Mesendoderm (in vitro differentiated cells): ENCODE measurements at regions not wholly inside any gene's neighbourhood (a gene's known extent, or its start where the extent isn't known, plus 50 kb on each side); places are given as distances from the start of the nearest gene placed in this dataset.

Source experiments
- DNase-seq: peaks from one replicate; pipeline ENCODE4 v3.0.0; 2013
- H2AK5ac ChIP-seq: 2 replicates; pipeline ENCODE4 v1.6.1; 2013; ENCODE audit warnings: low read length, inconsistent platforms
- H2BK120ac ChIP-seq: 2 replicates; pipeline ENCODE4 v1.6.1; 2013; ENCODE audit warnings: low read depth, mild to moderate bottlenecking, low read length, moderate library complexity, mixed read lengths
- H2BK15ac ChIP-seq: replicated peaks from 2 replicates; pipeline ENCODE4 v1.6.1; 2013; ENCODE audit warnings: low read depth, mild to moderate bottlenecking, moderate library complexity
- H2BK5ac ChIP-seq: 2 replicates; pipeline ENCODE4 v1.6.1; 2013; ENCODE audit warnings: low read length, inconsistent platforms
- H3K18ac ChIP-seq: 2 replicates; pipeline ENCODE4 v1.6.1; 2013; ENCODE audit warnings: mild to moderate bottlenecking, low read length, mixed read lengths
- H3K23ac ChIP-seq: one replicate; pipeline ENCODE4 v1.6.1; 2013; ENCODE audit warnings: low read length
- H3K27ac ChIP-seq: 2 replicates; pipeline ENCODE4 v1.5.1; 2013; ENCODE audit warnings: low read depth, mild to moderate bottlenecking, inconsistent platforms, low read length, moderate library complexity
- H3K27me3 ChIP-seq: 2 replicates; pipeline ENCODE4 v1.6.1; 2013; ENCODE audit warnings: low read length, control low read depth, mild to moderate bottlenecking, inconsistent platforms; ENCODE audit not compliant: insufficient read depth, poor library complexity
- H3K36me3 ChIP-seq: 2 replicates; pipeline ENCODE4 v1.6.1; 2013; ENCODE audit warnings: low read length, inconsistent platforms; ENCODE audit not compliant: control insufficient read depth, insufficient read depth
- H3K4ac ChIP-seq: one replicate; pipeline ENCODE4 v1.6.1; 2013; ENCODE audit warnings: low read depth, mild to moderate bottlenecking, low read length, moderate library complexity
- H3K4me1 ChIP-seq: 2 replicates; pipeline ENCODE4 v1.6.1; 2013; ENCODE audit warnings: low read depth, low read length, inconsistent platforms; ENCODE audit not compliant: control insufficient read depth
- H3K4me2 ChIP-seq: 2 replicates; pipeline ENCODE4 v1.6.1; 2013; ENCODE audit warnings: low read length
- H3K4me3 ChIP-seq: 2 replicates; pipeline ENCODE4 v1.5.1; 2013; ENCODE audit warnings: mild to moderate bottlenecking, low read length
- H3K56ac ChIP-seq: one replicate; pipeline ENCODE4 v1.6.1; 2013; ENCODE audit warnings: low read length
- H3K79me1 ChIP-seq: 2 replicates; pipeline ENCODE4 v1.6.1; 2013; ENCODE audit warnings: low read length, inconsistent platforms
- H3K79me2 ChIP-seq: 2 replicates; pipeline ENCODE4 v1.6.1; 2013; ENCODE audit warnings: mild to moderate bottlenecking, low read length; ENCODE audit not compliant: control insufficient read depth, insufficient read depth
- H3K9ac ChIP-seq: 2 replicates; pipeline ENCODE4 v1.6.1; 2013; ENCODE audit warnings: low read length, inconsistent platforms
- H4K5ac ChIP-seq: one replicate; pipeline ENCODE4 v1.6.1; 2013; ENCODE audit warnings: low read length
- H4K8ac ChIP-seq: one replicate; pipeline ENCODE4 v1.6.1; 2013; ENCODE audit warnings: low read depth, mild to moderate bottlenecking, control low read depth, low read length, moderate library complexity
- WGBS: extraction: QIAGEN DNeasy Blood & Tissue Kit; methylation state at CpG from one replicate; pipeline ENCODE4 v1.1.7; 2013; ENCODE audit warnings: low lambda C conversion rate, missing lambda C conversion rate; ENCODE audit not compliant: insufficient coverage; ENCODE audit errors: extremely low coverage; 5-methylcytosine and 5-hydroxymethylcytosine counted together

- no peak overlapping the region for H2BK5ac ChIP-seq
- H2AK5ac ChIP-seq, result no peak overlapping the region
- no peak overlapping the region for H4K5ac ChIP-seq
- no peaks in the 10 kb centered on the region for H3K27me3 ChIP-seq
- H2BK120ac ChIP-seq, result no peak overlapping the region
- no peaks in the 10 kb centered on the region for H3K36me3 ChIP-seq
- H3K79me2 ChIP-seq, result no peaks in the 10 kb centered on the region
- no peak overlapping the region for H3K23ac ChIP-seq
- no peak overlapping the region for H3K56ac ChIP-seq
- DNase-seq, result no peak
- no peak overlapping the region for H3K4me3 ChIP-seq
- no peak overlapping the region for H3K9ac ChIP-seq
- WGBS, result no CpG with 5 or more reads among the region's 5 CpGs
- H3K4me1 ChIP-seq, result no peaks in the 10 kb centered on the region
- no peak overlapping the region for H3K18ac ChIP-seq
- no peak overlapping the region for H3K4me2 ChIP-seq
- no peak overlapping the region for H3K4ac ChIP-seq
- H3K27ac ChIP-seq, result no peak overlapping the region
- no peak overlapping the region for H2BK15ac ChIP-seq
- no peaks in the 10 kb centered on the region for H3K79me1 ChIP-seq
- H4K8ac ChIP-seq, result no peak overlapping the region
These were observed 137.3 kb upstream of the GLI2 start for GRCh38 chr2:120598416-120598815.

- Histone ChIP-seq H3K4me3 (no peak overlapping the region), H3K23ac (no peak overlapping the region), H3K9ac (no peak overlapping the region), H3K27ac (no peak overlapping the region), H3K79me2 (no peaks in the 10 kb centered on the region), H2BK120ac (no peak overlapping the region), H3K56ac (no peak overlapping the region), H4K8ac (no peak overlapping the region), H4K5ac (no peak overlapping the region), H3K4ac (no peak overlapping the region), H3K4me2 (no peak overlapping the region), H2BK15ac (no peak overlapping the region), H2BK5ac (no peak overlapping the region), H3K79me1 (no peaks in the 10 kb centered on the region), H2AK5ac (no peak overlapping the region), H3K36me3 (no peaks in the 10 kb centered on the region), H3K27me3 (no peaks in the 10 kb centered on the region), H3K4me1 (peaks cover 2% of the 10 kb centered on the region), H3K18ac (no peak overlapping the region)
- DNase-seq, result no peak
- WGBS, result no CpG with 5 or more reads among the region's 7 CpGs
These were observed 136.6 kb upstream of the GLI2 start for GRCh38 chr2:120599072-120599471.

- Histone ChIP-seq H2BK120ac (no peak overlapping the region), H3K9ac (no peak overlapping the region), H2BK5ac (no peak overlapping the region), H3K4me1 (peaks cover 2% of the 10 kb centered on the region), H3K23ac (no peak overlapping the region), H3K79me1 (no peaks in the 10 kb centered on the region), H3K56ac (no peak overlapping the region), H3K79me2 (no peaks in the 10 kb centered on the region), H3K27ac (no peak overlapping the region), H3K4ac (no peak overlapping the region), H3K18ac (no peak overlapping the region), H3K4me2 (no peak overlapping the region), H3K27me3 (no peaks in the 10 kb centered on the region), H2AK5ac (no peak overlapping the region), H4K8ac (no peak overlapping the region), H3K4me3 (no peak overlapping the region), H3K36me3 (no peaks in the 10 kb centered on the region), H4K5ac (no peak overlapping the region), H2BK15ac (no peak overlapping the region)
- no CpG with 5 or more reads among the region's 7 CpGs for WGBS
- DNase-seq, result no peak
These were observed 136.0 kb upstream of the GLI2 start for GRCh38 chr2:120599656-120600055.

- Histone ChIP-seq H2AK5ac (no peak overlapping the region), H3K4me2 (no peak overlapping the region), H4K5ac (no peak overlapping the region), H3K4ac (no peak overlapping the region), H2BK5ac (no peak overlapping the region), H2BK15ac (no peak overlapping the region), H3K36me3 (no peaks in the 10 kb centered on the region), H3K18ac (no peak overlapping the region), H3K9ac (no peak overlapping the region), H3K23ac (no peak overlapping the region), H3K4me3 (no peak overlapping the region), H3K4me1 (peaks cover 2% of the 10 kb centered on the region), H4K8ac (no peak overlapping the region), H3K27ac (no peak overlapping the region), H3K27me3 (no peaks in the 10 kb centered on the region), H3K79me1 (no peaks in the 10 kb centered on the region), H3K56ac (no peak overlapping the region), H3K79me2 (no peaks in the 10 kb centered on the region), H2BK120ac (no peak overlapping the region)
- WGBS, result no CpG with 5 or more reads among the region's 7 CpGs
- DNase-seq, result no peak
These were observed 135.3 kb upstream of the GLI2 start for GRCh38 chr2:120600335-120600734.

- Histone ChIP-seq H3K79me2 (no peaks in the 10 kb centered on the region), H2BK5ac (no peak overlapping the region), H3K23ac (no peak overlapping the region), H3K27ac (no peak overlapping the region), H3K4me3 (no peak overlapping the region), H3K4me2 (no peak overlapping the region), H2AK5ac (no peak overlapping the region), H3K9ac (no peak overlapping the region), H3K79me1 (no peaks in the 10 kb centered on the region), H3K4me1 (peaks cover 2% of the 10 kb centered on the region), H3K18ac (no peak overlapping the region), H2BK120ac (no peak overlapping the region), H3K27me3 (no peaks in the 10 kb centered on the region), H3K4ac (no peak overlapping the region), H3K56ac (no peak overlapping the region), H3K36me3 (no peaks in the 10 kb centered on the region), H4K5ac (no peak overlapping the region), H4K8ac (no peak overlapping the region), H2BK15ac (no peak overlapping the region)
- no peak for DNase-seq
- no CpG with 5 or more reads among the region's 5 CpGs for WGBS
These were observed 134.9 kb upstream of the GLI2 start for GRCh38 chr2:120600786-120601185.

GRCh38 chr2:120601566-120601965 lies 134.1 kb upstream of the GLI2 start:
- Histone ChIP-seq H2BK5ac (no peak overlapping the region), H4K5ac (no peak overlapping the region), H3K18ac (no peak overlapping the region), H2BK120ac (no peak overlapping the region), H3K4me3 (no peak overlapping the region), H2BK15ac (no peak overlapping the region), H3K79me2 (no peaks in the 10 kb centered on the region), H3K4me1 (peaks cover 2% of the 10 kb centered on the region), H3K27me3 (no peaks in the 10 kb centered on the region), H3K4ac (no peak overlapping the region), H3K36me3 (no peaks in the 10 kb centered on the region), H3K27ac (no peak overlapping the region), H3K4me2 (no peak overlapping the region), H3K79me1 (no peaks in the 10 kb centered on the region), H3K23ac (no peak overlapping the region), H2AK5ac (no peak overlapping the region), H3K9ac (no peak overlapping the region), H3K56ac (no peak overlapping the region), H4K8ac (no peak overlapping the region)
- no CpG with 5 or more reads among the region's 9 CpGs for WGBS
- DNase-seq, result no peak
